ENCODE measurements at regions not wholly inside any gene's neighbourhood (a gene's known extent, or its start where the extent isn't known, plus 50 kb on each side); places are given as distances from the start of the nearest gene placed in this dataset.

DNA sequence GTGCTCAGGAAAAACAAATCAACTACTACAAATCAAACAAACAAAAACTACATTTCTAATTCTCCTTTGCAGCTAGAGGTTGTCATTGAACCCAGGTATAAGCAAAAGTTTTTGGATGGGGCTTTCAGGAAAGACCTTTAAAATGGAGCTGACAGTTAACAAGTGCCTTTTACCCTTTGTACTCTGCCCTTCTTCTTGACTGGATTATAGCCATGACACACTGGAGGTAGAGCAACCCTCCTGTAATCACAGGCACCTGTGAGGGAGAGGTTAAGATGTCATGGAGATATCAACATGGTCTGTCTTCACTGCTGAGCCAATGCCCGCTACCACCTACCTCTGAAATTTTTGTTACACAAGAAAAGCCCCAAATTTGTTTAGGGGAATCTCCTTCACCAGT is 100.0 kb upstream of the GLS start:
- intact Hi-C loops (cut with micrococcal nuclease; ENCODE audit: unreplicated experiment) = loop anchor here (2.0 to 5.0 kb wide), 3 partner anchors 102 to 374 kb away; partner anchors contain the start of gene GLS
- Histone ChIP-seq H3K27ac (ENCODE audit: low read depth, low read length, poor library complexity, severe bottlenecking) (no peak overlapping the region), H3K27me3 (replicated peaks; ENCODE audit: insufficient read depth, low read depth, low read length, poor library complexity) (no peaks in the 10 kb centered on the region), H3K4me3 (ENCODE audit: low read depth, low read length, poor library complexity, severe bottlenecking) (no peak overlapping the region), H3K36me3 (ENCODE audit: insufficient read depth, low read length, poor library complexity, severe bottlenecking) (no peaks in the 10 kb centered on the region), H3K4me1 (ENCODE audit: insufficient read depth, low read length, poor library complexity, severe bottlenecking) (no peaks in the 10 kb centered on the region), H3K9me3 (ENCODE audit: low read depth, low read length, poor library complexity, severe bottlenecking) (peaks cover 5% of the 10 kb centered on the region)
- TF ChIP-seq, protein P1, sequence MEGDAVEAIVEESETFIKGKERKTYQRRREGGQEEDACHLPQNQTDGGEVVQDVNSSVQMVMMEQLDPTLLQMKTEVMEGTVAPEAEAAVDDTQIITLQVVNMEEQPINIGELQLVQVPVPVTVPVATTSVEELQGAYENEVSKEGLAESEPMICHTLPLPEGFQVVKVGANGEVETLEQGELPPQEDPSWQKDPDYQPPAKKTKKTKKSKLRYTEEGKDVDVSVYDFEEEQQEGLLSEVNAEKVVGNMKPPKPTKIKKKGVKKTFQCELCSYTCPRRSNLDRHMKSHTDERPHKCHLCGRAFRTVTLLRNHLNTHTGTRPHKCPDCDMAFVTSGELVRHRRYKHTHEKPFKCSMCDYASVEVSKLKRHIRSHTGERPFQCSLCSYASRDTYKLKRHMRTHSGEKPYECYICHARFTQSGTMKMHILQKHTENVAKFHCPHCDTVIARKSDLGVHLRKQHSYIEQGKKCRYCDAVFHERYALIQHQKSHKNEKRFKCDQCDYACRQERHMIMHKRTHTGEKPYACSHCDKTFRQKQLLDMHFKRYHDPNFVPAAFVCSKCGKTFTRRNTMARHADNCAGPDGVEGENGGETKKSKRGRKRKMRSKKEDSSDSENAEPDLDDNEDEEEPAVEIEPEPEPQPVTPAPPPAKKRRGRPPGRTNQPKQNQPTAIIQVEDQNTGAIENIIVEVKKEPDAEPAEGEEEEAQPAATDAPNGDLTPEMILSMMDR (conservative IDR thresholded peaks at IDR 0.05; ENCODE audit: low read depth, low read length) = no peak
- no peak for TF ChIP-seq EZH2 (IDR thresholded peaks at IDR 0.05; ENCODE audit: borderline replicate concordance, low read depth, low read length, poor library complexity, severe bottlenecking)
- POLR2A ChIA-PET (ENCODE audit: low non-redundant PET) = interaction anchor here (0.7 kb wide), 1 partner anchor 1487 kb away, joined by 6 read pairs; no protein-coding TSS in a partner anchor
- CTCF ChIA-PET = interaction anchor here (0.5 to 1.2 kb wide), 2 partner anchors 14 to 202 kb away, joined by 3 read pairs; no protein-coding TSS in a partner anchor
- no peak for DNase-seq (ENCODE audit: low spot score)
- no TSS peak for BruUV-seq (replicated peaks)

- intact Hi-C loops (cut with micrococcal nuclease; ENCODE audit: unreplicated experiment) = loop anchor here (1.0 to 5.0 kb wide), 4 partner anchors 101 to 373 kb away; partner anchors contain the start of gene GLS
- Histone ChIP-seq H3K27ac (ENCODE audit: low read depth, low read length, poor library complexity, severe bottlenecking) (no peak overlapping the region), H3K36me3 (ENCODE audit: insufficient read depth, low read length, poor library complexity, severe bottlenecking) (no peaks in the 10 kb centered on the region), H3K4me1 (ENCODE audit: insufficient read depth, low read length, poor library complexity, severe bottlenecking) (no peaks in the 10 kb centered on the region), H3K27me3 (replicated peaks; ENCODE audit: insufficient read depth, low read depth, low read length, poor library complexity) (no peaks in the 10 kb centered on the region), H3K9me3 (ENCODE audit: low read depth, low read length, poor library complexity, severe bottlenecking) (peaks cover 5% of the 10 kb centered on the region), H3K4me3 (ENCODE audit: low read depth, low read length, poor library complexity, severe bottlenecking) (no peak overlapping the region)
- TF ChIP-seq, protein P1 (conservative IDR thresholded peaks at IDR 0.05; ENCODE audit: low read depth, low read length) = peak; percentile 70
- TF ChIP-seq EZH2 (IDR thresholded peaks at IDR 0.05; ENCODE audit: borderline replicate concordance, low read depth, low read length, poor library complexity, severe bottlenecking) = no peak
- CTCF ChIA-PET = interaction anchor here (1.2 kb wide), 1 partner anchor 15 kb away, joined by 3 read pairs; no protein-coding TSS in a partner anchor
- DNase-seq (ENCODE audit: low spot score) = peak; percentile 75
- POLR2A ChIA-PET (ENCODE audit: low non-redundant PET) = no interaction called here
- no TSS peak for BruUV-seq (replicated peaks)
Observed at GRCh38 chr2:190781604-190782198, 98.9 kb upstream of the GLS start.

GRCh38 chr2:190782264-190782663 is 98.4 kb upstream of the GLS start:
- H3K36me3 ChIP-seq (ENCODE audit: insufficient read depth, low read length, poor library complexity, severe bottlenecking) = no peaks in the 10 kb centered on the region
- no peak overlapping the region for H3K4me3 ChIP-seq (ENCODE audit: low read depth, low read length, poor library complexity, severe bottlenecking)
- ChIA-PET CTCF (no interaction called here), POLR2A (ENCODE audit: low non-redundant PET) (no interaction called here)
- H3K9me3 ChIP-seq (ENCODE audit: low read depth, low read length, poor library complexity, severe bottlenecking) = peaks cover 5% of the 10 kb centered on the region
- intact Hi-C loops (cut with micrococcal nuclease; ENCODE audit: unreplicated experiment) = loop anchor here (5.0 kb wide), 2 partner anchors 100 to 170 kb away; partner anchors contain the start of gene GLS
- H3K4me1 ChIP-seq (ENCODE audit: insufficient read depth, low read length, poor library complexity, severe bottlenecking) = no peaks in the 10 kb centered on the region
- no peaks in the 10 kb centered on the region for H3K27me3 ChIP-seq (replicated peaks; ENCODE audit: insufficient read depth, low read depth, low read length, poor library complexity)
- H3K27ac ChIP-seq (ENCODE audit: low read depth, low read length, poor library complexity, severe bottlenecking) = no peak overlapping the region
- BruUV-seq (replicated peaks) = no TSS peak
- TF ChIP-seq, protein P1 (conservative IDR thresholded peaks at IDR 0.05; ENCODE audit: low read depth, low read length) = no peak
- TF ChIP-seq EZH2 (IDR thresholded peaks at IDR 0.05; ENCODE audit: borderline replicate concordance, low read depth, low read length, poor library complexity, severe bottlenecking) = no peak
- no peak for DNase-seq (ENCODE audit: low spot score)
